Endometrium (tissue), 2 donors: ENCODE measurements at regions not wholly inside any gene's neighbourhood (a gene's known extent, or its start where the extent isn't known, plus 50 kb on each side); places are given as distances from the start of the nearest gene placed in this dataset.
"Not testable (repeated sequence)": the region's sequence is repeated elsewhere in the genome, so short reads cannot be mapped to it uniquely, and the experiment has no call there.

Experiments
- FAIRE-seq: peaks from 2 replicates; lab custom pipeline; 2012; peaks lifted over from hg19 to GRCh38; lab: Jason Lieb, UNC
- donor health status: control.
- donor health status: control.

DNA sequence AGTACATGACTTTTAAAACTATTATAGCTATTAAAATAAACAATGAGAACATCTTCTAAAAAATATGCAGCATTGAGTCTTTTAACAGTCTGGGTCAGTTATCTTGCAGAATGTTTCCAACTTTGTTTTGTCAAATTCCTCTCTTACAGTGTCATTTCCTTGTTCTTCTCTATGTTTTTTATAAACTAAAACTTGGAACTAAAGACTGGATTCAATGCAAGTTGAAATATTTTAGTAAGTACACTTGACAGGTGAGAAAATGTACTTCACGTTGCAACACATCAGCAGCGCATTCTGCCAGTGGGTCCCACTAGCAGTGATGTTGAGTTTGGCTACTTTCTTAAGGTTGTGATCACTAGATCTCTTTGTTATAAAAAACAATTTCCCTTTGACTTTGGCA, 1407.6 kb upstream of the RAG2 start:
- peak; percentile 100 for FAIRE-seq

DNA sequence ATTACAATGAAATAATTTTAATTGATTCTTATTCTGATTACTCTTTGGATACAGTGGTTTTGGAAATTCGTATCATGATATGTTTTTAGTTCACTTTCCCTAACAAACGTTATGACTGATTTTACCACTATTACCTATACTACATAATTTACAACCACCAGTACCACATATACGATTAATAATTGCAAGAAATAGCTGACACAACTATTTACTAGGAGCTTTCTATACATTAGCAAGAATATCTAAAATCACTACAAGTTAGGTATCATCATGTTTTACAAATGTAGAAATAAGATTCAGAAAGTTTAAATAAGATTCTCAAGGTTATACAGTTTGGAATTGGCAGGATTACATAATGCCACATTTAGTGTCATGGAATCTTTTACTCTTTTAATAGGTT, 1401.1 kb upstream of the RAG2 start:
- FAIRE-seq, result no peak

GRCh38 chr11:37995886-37996285, 1397.8 kb upstream of the RAG2 start:
- peak; percentile 26 for FAIRE-seq

DNA sequence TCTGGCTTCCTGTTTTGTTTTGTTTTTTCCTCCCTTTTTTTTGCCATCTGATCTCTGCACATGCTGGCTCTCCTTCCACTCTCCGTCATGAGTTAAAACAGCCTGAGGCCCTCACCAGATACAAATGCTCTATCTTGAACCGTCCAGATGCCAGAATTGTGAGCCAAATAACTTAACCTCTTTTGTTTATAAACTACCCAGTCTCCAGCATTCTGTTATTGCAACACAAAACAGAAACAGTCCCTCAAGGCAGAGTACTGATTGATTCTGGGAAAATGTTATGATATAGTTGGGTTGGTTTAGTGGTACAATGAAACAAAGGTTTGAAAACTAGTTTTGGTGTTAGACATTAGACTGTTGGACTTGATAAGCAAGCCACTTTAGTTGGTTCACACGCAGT, 1390.0 kb upstream of the RAG2 start:
- peak; percentile 99 for FAIRE-seq

DNA sequence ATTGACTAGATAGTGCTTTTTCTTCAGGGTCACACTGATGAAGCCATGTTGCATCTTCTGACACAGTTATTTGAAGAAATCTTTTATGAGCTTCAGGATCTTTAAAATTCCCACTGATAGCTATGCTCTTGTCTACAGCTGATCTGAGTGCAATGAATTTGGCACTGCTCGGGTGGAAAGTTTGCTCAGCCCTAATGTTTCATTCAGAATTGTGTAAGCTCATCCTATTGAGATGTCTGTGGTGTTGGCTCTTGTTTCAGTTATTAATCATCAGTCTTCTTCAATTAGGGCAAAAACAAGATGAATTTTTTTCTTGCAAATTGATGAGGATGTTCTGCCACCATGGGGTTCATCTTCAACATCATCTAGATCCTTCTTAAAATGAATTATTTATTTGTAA, 1387.0 kb upstream of the RAG2 start:
- no peak for FAIRE-seq

DNA sequence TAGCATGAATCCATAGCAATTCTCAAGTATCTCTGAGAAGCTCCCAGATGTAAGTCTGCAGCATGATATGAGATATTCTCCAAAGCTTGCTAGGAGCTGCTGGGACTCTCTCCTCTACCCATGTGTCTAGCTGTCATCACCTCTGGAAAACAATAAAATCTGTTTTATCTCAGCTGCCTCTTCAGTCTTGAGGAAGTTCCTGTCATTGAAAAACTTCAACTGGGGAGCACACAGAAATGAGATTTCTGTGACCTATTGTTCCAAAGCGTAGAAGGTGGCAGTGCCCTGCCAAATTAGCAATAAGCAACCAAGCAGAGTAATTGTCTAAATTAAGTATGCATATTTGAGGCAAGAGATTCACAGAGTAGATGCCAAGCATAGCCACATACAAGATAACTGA, 1380.6 kb upstream of the RAG2 start:
- FAIRE-seq, result no peak

GRCh38 chr11:37973941-37974340, 1375.9 kb upstream of the RAG2 start:
- no peak for FAIRE-seq

DNA sequence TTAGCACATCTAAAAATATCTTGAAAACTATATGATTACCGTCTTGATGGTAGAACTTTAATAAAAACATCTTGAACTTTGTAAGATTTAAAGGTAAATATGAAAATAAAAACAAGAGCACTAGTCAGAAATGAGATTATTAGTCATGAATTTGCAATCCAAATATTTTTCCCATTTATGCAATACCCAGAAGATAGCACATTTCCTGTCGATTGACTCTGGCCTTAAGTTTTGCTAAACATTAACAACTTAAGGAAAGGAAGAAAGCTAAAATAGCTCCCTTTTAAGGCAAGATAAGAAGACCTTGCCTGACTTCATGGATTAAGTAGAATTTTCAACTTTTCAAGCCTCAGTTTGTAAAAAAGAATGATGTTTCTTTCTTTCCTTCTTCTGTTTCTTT, 1374.7 kb upstream of the RAG2 start:
- no peak for FAIRE-seq

- FAIRE-seq, result not testable (repeated sequence)
Measured at GRCh38 chr11:37969336-37969735, 1371.3 kb upstream of the RAG2 start.

DNA sequence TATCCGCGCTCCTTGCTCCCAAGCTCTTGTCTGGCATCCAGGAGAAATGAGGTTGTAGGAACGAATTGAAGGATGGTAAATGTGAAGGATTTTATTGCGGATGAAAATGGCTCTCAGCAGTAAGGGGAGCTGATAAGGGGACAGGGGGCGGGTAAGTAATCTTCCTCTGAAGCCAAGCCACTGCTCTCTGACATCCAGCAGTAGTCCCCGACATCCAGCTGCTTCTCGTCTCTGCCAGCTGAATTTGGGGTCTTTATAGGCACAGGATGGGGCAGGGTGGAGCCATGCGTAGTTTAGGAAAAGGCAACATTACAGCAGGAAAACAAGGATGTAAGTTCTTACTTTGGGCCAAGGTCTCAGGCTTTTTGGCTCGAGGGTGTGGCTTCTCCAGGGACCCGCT, 1370.1 kb upstream of the RAG2 start:
- FAIRE-seq, result no peak

DNA sequence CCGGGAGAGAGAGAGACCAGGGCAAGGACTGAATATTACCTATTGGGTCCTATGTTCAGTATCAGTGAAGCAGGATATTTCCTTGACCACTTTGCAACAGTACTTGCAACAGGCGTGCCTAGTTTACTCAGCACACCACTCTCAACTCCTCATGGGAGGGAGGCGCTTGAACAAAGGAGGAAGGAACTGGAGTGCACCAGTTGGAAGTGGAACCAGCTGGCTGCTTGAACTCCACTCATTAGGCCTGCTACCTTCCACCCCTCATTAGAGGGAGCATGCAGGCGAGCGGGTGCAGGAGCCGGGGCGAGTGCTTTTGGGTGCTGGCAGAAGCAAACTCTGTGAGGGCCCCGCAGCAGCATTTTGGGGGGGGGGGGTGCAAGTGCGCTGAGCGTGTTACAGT, 1369.6 kb upstream of the RAG2 start:
- no peak for FAIRE-seq

- FAIRE-seq, result no peak
Measured at GRCh38 chr11:37963440-37963839, 1365.4 kb upstream of the RAG2 start.

GRCh38 chr11:37957717-37958116, 1359.7 kb upstream of the RAG2 start:
- no peak for FAIRE-seq

DNA sequence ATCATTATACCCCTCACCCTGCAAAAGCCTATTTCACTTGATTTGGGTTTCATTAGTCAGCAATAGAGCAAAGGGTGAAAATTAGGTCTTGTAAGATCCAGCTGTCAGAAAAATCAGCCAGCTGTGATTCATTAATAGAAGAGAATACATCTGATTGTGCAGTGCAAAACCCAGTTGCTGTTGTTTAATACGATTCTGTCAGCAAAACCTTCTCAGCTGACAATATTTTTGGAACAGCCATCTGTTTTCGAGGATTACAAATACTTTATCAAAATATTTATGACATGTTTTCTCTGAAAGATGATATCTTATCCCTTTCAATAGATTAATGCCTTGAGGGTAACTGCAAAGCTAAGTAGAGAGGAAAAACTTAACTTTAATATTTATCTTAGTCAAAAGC, 1354.0 kb upstream of the RAG2 start:
- FAIRE-seq, result no peak

DNA sequence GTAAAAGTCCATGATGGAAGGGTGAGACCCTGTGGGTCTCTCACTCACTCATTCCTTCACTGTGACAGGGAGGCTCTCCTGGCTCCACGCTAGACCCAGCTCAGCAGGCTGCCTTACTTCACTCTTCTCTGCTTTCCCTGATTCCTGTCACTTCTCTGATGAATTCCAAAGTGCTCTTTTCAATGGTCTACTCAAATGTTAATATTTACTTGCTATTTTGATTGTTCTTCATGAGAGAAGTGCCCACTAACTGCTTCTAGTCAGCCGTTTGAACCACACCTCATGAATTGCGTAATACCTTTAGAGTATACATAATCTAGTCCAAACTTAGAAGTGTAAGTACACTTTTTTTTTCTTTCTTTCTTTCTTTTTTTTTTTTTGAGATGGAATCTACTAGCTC, 1350.2 kb upstream of the RAG2 start:
- no peak for FAIRE-seq

GRCh38 chr11:37947821-37948220, 1349.8 kb upstream of the RAG2 start:
- no peak for FAIRE-seq

- no peak for FAIRE-seq
Measured at GRCh38 chr11:37946155-37946766, 1348.2 kb upstream of the RAG2 start.

DNA sequence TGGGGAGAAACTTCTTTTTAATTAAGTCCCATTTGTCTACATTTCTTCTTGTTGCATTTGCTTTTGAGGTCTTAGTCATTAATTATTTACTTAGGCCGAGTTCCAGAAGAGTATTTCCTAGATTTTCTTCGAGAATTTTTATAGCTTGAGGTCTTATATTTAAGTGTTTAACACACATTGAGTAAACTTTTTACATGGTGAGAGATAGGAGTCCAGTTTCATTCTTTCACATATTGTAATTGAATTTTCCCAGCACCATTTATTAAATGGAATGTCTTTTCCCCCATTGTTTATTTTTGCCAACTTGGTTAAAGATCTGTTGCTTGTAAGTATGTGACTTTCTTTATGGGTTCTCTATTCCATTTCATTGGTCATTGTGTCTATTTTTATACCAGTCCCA, 1344.0 kb upstream of the RAG2 start:
- no peak for FAIRE-seq

DNA sequence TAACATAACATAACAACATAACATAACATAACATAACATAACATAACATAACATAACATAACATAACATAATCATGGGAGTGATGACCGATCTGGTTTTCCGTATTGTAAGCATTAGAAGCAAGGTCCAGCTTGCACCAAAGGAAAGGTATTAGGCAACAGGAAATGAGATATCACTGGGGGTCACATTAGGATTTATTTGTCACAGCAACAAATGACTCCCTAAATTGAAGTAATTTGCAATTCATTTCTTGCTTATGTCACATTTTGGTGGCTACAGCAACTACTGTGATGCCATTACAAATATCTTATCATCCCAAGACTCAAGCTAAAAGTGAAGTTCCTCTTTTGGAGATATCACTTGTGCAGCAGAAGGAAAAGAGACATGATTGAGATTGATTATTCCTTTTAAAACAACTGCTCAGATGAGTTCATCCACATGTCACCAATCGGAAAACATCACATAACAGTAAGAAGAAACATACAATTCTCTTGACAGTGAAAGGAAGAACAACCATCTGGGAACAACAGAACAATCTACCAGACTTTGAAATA, 1331.1 kb upstream of the RAG2 start:
- FAIRE-seq, result no peak

DNA sequence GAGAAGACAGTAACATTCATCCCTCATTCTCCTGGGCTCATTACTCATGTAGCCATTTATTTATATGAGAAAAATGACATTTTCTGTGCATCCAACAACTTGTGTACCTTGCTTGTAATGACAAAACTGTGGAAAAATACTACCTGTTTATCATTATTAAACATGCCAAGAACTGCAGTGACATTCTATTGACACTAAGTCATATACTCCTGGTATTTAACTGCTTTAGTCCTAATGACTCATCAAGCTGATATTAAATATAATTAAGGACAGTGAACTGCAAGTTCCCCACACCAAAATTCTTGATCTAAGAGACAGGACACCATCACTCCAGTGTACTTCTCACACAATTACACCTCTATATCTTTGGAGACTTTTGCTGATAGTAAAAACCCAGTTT, 1328.7 kb upstream of the RAG2 start:
- no peak for FAIRE-seq

GRCh38 chr11:37916331-37916730, 1318.3 kb upstream of the RAG2 start:
- no peak for FAIRE-seq

DNA sequence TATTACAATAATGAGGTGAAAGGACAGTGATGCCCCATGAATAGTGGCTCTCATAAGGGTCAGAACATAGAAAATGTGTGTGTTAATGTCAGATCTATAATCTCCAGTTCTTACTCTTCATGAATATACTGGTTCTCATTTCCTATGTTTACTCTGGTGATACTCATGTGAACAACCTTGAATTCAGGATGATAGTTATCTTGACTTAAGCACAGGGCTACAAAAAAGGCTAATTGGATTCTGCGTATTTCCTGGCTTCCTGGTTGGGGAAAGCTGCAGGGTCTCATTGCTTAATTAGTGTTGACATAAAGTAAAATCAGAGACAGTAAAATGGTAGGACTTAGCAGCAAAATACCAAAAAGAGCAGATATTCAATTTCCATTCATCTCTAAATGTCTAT, 1316.8 kb upstream of the RAG2 start:
- FAIRE-seq, result no peak

GRCh38 chr11:37908219-37908548, 1310.1 kb upstream of the RAG2 start:
- FAIRE-seq, result no peak

GRCh38 chr11:37907436-37908218, 1309.6 kb upstream of the RAG2 start:
- FAIRE-seq, result no peak
